AG20443 (cell line): ENCODE measurements at regions not wholly inside any gene's neighbourhood (a gene's known extent, or its start where the extent isn't known, plus 50 kb on each side); places are given as distances from the start of the nearest gene placed in this dataset.

Source experiments
- DNase-seq: peaks from one replicate; pipeline ENCODE4 v3.0.0; 2012; ENCODE audit warnings: low spot score, mixed read lengths

GRCh38 chr18:67969458-67969857 is 452.9 kb upstream of the DSEL start:
- DNase-seq = no peak

GRCh38 chr18:67966224-67966623 is 449.7 kb upstream of the DSEL start:
- DNase-seq = no peak

GRCh38 chr18:67964462-67964861 is 447.9 kb upstream of the DSEL start:
- DNase-seq = no peak

GRCh38 chr18:67961701-67962440 is 445.4 kb upstream of the DSEL start:
- no peak for DNase-seq

- DNase-seq = no peak
Observed at GRCh38 chr18:67957684-67958083, 441.2 kb upstream of the DSEL start.

- DNase-seq = no peak
Observed at GRCh38 chr18:67954594-67954993, 438.1 kb upstream of the DSEL start.

- DNase-seq = no peak
Observed at GRCh38 chr18:67951137-67951536, 434.6 kb upstream of the DSEL start.

GRCh38 chr18:67938660-67939059 is 422.1 kb upstream of the DSEL start:
- no peak for DNase-seq

GRCh38 chr18:67935638-67936037 is 419.1 kb upstream of the DSEL start:
- no peak for DNase-seq

GRCh38 chr18:67933271-67933670 is 416.8 kb upstream of the DSEL start:
- DNase-seq = no peak

GRCh38 chr18:67932271-67932670 is 415.8 kb upstream of the DSEL start:
- DNase-seq = no peak

- DNase-seq = no peak
Observed at GRCh38 chr18:67926929-67927864, 410.7 kb upstream of the DSEL start.

- no peak for DNase-seq
Observed at GRCh38 chr18:67924656-67925055, 408.1 kb upstream of the DSEL start.

GRCh38 chr18:67919316-67919715 is 402.8 kb upstream of the DSEL start:
- no peak for DNase-seq

- no peak for DNase-seq
Observed at GRCh38 chr18:67916097-67916496, 399.6 kb upstream of the DSEL start.

GRCh38 chr18:67913040-67913439 is 396.5 kb upstream of the DSEL start:
- no peak for DNase-seq

GRCh38 chr18:67901573-67901972 is 385.1 kb upstream of the DSEL start:
- DNase-seq = no peak

GRCh38 chr18:67896451-67896850 is 379.9 kb upstream of the DSEL start:
- DNase-seq = no peak

- no peak for DNase-seq
Observed at GRCh38 chr18:67893916-67894315, 377.4 kb upstream of the DSEL start.

GRCh38 chr18:67876871-67877270 is 360.4 kb upstream of the DSEL start:
- DNase-seq = no peak

- no peak for DNase-seq
Observed at GRCh38 chr18:67875944-67876343, 359.4 kb upstream of the DSEL start.

GRCh38 chr18:67875060-67875459 is 358.5 kb upstream of the DSEL start:
- DNase-seq = no peak

GRCh38 chr18:67865400-67865799 is 348.9 kb upstream of the DSEL start:
- no peak for DNase-seq
